ENCODE measurements at regions not wholly inside any gene's neighbourhood (a gene's known extent, or its start where the extent isn't known, plus 50 kb on each side); places are given as distances from the start of the nearest gene placed in this dataset.

GRCh38 chr4:138614398-138615142 is 372.4 kb upstream of the SLC7A11 start:
- Histone ChIP-seq H3K36me3 (ENCODE audit: low read depth) (no peaks in the 10 kb centered on the region), H3K4me1 (ENCODE audit: insufficient read depth, poor library complexity, severe bottlenecking) (no peaks in the 10 kb centered on the region), H3K9me3 (ENCODE audit: severe bottlenecking) (peaks cover 2% of the 10 kb centered on the region), H3K4me3 (ENCODE audit: severe bottlenecking) (no peak overlapping the region), H3K27me3 (ENCODE audit: insufficient read depth, poor library complexity, severe bottlenecking) (no peaks in the 10 kb centered on the region), H3K27ac (ENCODE audit: poor library complexity, severe bottlenecking) (no peak overlapping the region)
- ATAC-seq (ENCODE audit: low read depth), result no peak
- DNase-seq (ENCODE audit: low spot score), result no peak
- no peak for TF ChIP-seq CTCF (IDR thresholded peaks at IDR 0.05; ENCODE audit: poor library complexity, severe bottlenecking)

GRCh38 chr4:138612428-138612827 is 370.3 kb upstream of the SLC7A11 start:
- TF ChIP-seq CTCF (IDR thresholded peaks at IDR 0.05; ENCODE audit: poor library complexity, severe bottlenecking), result no peak
- DNase-seq (ENCODE audit: low spot score) (no peak), ATAC-seq (ENCODE audit: low read depth) (no peak)
- H3K36me3 ChIP-seq (ENCODE audit: low read depth), result no peaks in the 10 kb centered on the region
- no peak overlapping the region for H3K27ac ChIP-seq (ENCODE audit: poor library complexity, severe bottlenecking)
- H3K4me3 ChIP-seq (ENCODE audit: severe bottlenecking), result no peak overlapping the region
- no peaks in the 10 kb centered on the region for H3K4me1 ChIP-seq (ENCODE audit: insufficient read depth, poor library complexity, severe bottlenecking)
- H3K9me3 ChIP-seq (ENCODE audit: severe bottlenecking), result no peaks in the 10 kb centered on the region
- no peaks in the 10 kb centered on the region for H3K27me3 ChIP-seq (ENCODE audit: insufficient read depth, poor library complexity, severe bottlenecking)

GRCh38 chr4:138611721-138612120 is 369.6 kb upstream of the SLC7A11 start:
- Histone ChIP-seq H3K27me3 (ENCODE audit: insufficient read depth, poor library complexity, severe bottlenecking) (no peaks in the 10 kb centered on the region), H3K4me3 (ENCODE audit: severe bottlenecking) (no peak overlapping the region), H3K36me3 (ENCODE audit: low read depth) (no peaks in the 10 kb centered on the region), H3K9me3 (ENCODE audit: severe bottlenecking) (no peaks in the 10 kb centered on the region), H3K4me1 (ENCODE audit: insufficient read depth, poor library complexity, severe bottlenecking) (no peaks in the 10 kb centered on the region), H3K27ac (ENCODE audit: poor library complexity, severe bottlenecking) (no peak overlapping the region)
- no peak for DNase-seq (ENCODE audit: low spot score)
- no peak for TF ChIP-seq CTCF (IDR thresholded peaks at IDR 0.05; ENCODE audit: poor library complexity, severe bottlenecking)
- ATAC-seq (ENCODE audit: low read depth), result no peak

GRCh38 chr4:138611017-138611416 is 368.9 kb upstream of the SLC7A11 start:
- H3K27ac ChIP-seq (ENCODE audit: poor library complexity, severe bottlenecking), result no peak overlapping the region
- no peak overlapping the region for H3K4me3 ChIP-seq (ENCODE audit: severe bottlenecking)

More at GRCh38 chr4:138611017-138611416, 368.9 kb upstream of the SLC7A11 start:
- no peaks in the 10 kb centered on the region for H3K4me1 ChIP-seq (ENCODE audit: insufficient read depth, poor library complexity, severe bottlenecking)
- ATAC-seq (ENCODE audit: low read depth) (no peak), DNase-seq (ENCODE audit: low spot score) (no peak)
- H3K9me3 ChIP-seq (ENCODE audit: severe bottlenecking), result no peaks in the 10 kb centered on the region
- H3K36me3 ChIP-seq (ENCODE audit: low read depth), result no peaks in the 10 kb centered on the region
- TF ChIP-seq CTCF (IDR thresholded peaks at IDR 0.05; ENCODE audit: poor library complexity, severe bottlenecking), result no peak
- H3K27me3 ChIP-seq (ENCODE audit: insufficient read depth, poor library complexity, severe bottlenecking), result no peaks in the 10 kb centered on the region
